ENCODE measurements at regions not wholly inside any gene's neighbourhood (a gene's known extent, or its start where the extent isn't known, plus 50 kb on each side); places are given as distances from the start of the nearest gene placed in this dataset.

DNA sequence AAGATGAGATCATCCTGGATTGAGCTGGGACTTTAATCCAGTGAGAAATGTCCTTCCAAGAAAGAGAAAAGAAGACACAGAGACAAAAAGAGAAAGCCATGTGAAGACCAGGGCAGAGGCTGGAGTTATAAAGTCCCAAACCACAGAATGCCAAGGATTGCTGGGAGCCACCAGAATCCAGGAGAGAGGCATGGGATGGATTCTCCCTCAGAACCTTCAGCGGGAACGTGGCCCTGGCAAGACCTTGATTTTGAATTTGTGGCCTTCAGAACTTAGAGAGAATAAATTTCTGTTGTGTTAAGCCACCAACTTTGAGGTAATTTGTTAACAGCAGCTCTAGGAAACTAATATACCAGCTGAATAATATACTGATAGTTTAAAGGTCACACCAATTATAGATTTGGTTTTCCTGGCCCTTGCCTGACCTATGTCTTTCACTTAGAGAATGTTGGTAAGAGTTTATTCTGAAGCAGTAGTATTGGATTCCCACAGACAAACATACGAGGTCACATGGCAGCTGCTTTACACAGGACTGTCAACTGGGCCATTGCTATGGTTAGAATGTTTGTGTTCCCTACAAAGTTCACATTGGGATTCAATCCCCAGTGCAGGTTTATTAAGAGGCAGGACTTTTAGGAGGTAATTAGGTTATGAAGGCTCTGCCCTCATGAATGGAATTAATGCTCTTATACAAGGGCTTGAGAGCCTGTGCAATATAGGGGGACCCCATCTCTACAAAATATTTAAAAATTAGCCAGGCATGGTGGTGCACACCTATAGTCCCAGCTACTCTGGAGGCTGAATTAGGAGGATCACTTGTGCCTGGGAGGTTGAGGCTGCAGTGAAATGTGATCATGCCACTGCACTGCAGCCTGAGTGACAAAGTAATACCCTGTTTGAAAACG, 156.5 kb upstream of the EEA1 start:
- Histone ChIP-seq H3K79me2 (ENCODE audit: insufficient read depth, low read length) (no peaks in the 10 kb centered on the region), H4K20me1 (ENCODE audit: insufficient read depth, low read length) (no peaks in the 10 kb centered on the region), H3K9me2 (ENCODE audit: low read depth, low read length) (no peaks in the 10 kb centered on the region), H3K9ac (ENCODE audit: low read length) (no peak overlapping the region), H3K4me1 (ENCODE audit: insufficient read depth, low read length, severe bottlenecking) (no peaks in the 10 kb centered on the region), H2AFZ (ENCODE audit: low read length) (no peak overlapping the region), H3K4me3 (ENCODE audit: low read depth, low read length, poor library complexity, severe bottlenecking) (no peak overlapping the region), H3K27me3 (ENCODE audit: insufficient read depth, low read length) (no peaks in the 10 kb centered on the region), H3K36me3 (ENCODE audit: insufficient read depth, low read length) (no peaks in the 10 kb centered on the region; the same call in 1 of the 2 replicates), H3K4me2 (ENCODE audit: low read length) (no peak overlapping the region), H3K27ac (ENCODE audit: low read depth, low read length, poor library complexity, severe bottlenecking) (no peak overlapping the region), H3K9me3 (ENCODE audit: low read length) (no peaks in the 10 kb centered on the region), H3F3A (ENCODE audit: insufficient read depth, low read length) (no peaks in the 10 kb centered on the region)
- TF ChIP-seq EZH2 (IDR thresholded peaks at IDR 0.05; ENCODE audit: borderline replicate concordance, low read length), result no peak
- TF ChIP-seq, protein P1, sequence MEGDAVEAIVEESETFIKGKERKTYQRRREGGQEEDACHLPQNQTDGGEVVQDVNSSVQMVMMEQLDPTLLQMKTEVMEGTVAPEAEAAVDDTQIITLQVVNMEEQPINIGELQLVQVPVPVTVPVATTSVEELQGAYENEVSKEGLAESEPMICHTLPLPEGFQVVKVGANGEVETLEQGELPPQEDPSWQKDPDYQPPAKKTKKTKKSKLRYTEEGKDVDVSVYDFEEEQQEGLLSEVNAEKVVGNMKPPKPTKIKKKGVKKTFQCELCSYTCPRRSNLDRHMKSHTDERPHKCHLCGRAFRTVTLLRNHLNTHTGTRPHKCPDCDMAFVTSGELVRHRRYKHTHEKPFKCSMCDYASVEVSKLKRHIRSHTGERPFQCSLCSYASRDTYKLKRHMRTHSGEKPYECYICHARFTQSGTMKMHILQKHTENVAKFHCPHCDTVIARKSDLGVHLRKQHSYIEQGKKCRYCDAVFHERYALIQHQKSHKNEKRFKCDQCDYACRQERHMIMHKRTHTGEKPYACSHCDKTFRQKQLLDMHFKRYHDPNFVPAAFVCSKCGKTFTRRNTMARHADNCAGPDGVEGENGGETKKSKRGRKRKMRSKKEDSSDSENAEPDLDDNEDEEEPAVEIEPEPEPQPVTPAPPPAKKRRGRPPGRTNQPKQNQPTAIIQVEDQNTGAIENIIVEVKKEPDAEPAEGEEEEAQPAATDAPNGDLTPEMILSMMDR (IDR thresholded peaks at IDR 0.05; ENCODE audit: low read length), result no peak

DNA sequence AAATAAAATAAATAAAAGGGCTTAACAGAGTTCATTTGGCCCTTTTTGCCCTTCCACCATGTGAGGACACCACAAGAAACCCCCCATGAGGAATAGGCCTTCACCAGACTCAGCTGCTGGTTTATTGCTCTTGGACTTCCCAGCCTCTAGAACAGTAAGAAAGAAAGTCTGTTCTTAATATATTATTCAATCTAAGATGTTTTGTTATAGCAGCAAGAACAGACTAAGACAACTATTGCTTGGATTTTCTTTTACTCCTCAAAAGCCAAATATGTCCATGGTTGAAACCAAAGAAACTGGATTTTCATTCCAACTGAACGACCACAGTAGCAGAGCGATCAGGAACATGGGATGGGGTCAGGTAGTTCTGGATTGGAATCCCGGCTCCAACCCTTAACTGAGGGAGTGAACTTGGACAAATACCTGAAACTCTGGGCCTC, 157.2 kb upstream of the EEA1 start:
- Histone ChIP-seq H3K9me2 (ENCODE audit: low read depth, low read length) (no peaks in the 10 kb centered on the region), H3K4me1 (ENCODE audit: insufficient read depth, low read length, severe bottlenecking) (no peaks in the 10 kb centered on the region), H3K27ac (ENCODE audit: low read depth, low read length, poor library complexity, severe bottlenecking) (no peak overlapping the region), H3K9me3 (ENCODE audit: low read length) (no peaks in the 10 kb centered on the region), H3K79me2 (ENCODE audit: insufficient read depth, low read length) (no peaks in the 10 kb centered on the region), H3K9ac (ENCODE audit: low read length) (no peak overlapping the region), H3F3A (ENCODE audit: insufficient read depth, low read length) (no peaks in the 10 kb centered on the region), H3K4me2 (ENCODE audit: low read length) (no peak overlapping the region), H3K36me3 (ENCODE audit: insufficient read depth, low read length) (no peaks in the 10 kb centered on the region; the same call in 1 of the 2 replicates), H3K4me3 (ENCODE audit: low read depth, low read length, poor library complexity, severe bottlenecking) (no peak overlapping the region), H2AFZ (ENCODE audit: low read length) (no peak overlapping the region), H4K20me1 (ENCODE audit: insufficient read depth, low read length) (no peaks in the 10 kb centered on the region), H3K27me3 (ENCODE audit: insufficient read depth, low read length) (no peaks in the 10 kb centered on the region)
- no peak for TF ChIP-seq EZH2 (IDR thresholded peaks at IDR 0.05; ENCODE audit: borderline replicate concordance, low read length)
- TF ChIP-seq, protein P1 (IDR thresholded peaks at IDR 0.05; ENCODE audit: low read length), result no peak

DNA sequence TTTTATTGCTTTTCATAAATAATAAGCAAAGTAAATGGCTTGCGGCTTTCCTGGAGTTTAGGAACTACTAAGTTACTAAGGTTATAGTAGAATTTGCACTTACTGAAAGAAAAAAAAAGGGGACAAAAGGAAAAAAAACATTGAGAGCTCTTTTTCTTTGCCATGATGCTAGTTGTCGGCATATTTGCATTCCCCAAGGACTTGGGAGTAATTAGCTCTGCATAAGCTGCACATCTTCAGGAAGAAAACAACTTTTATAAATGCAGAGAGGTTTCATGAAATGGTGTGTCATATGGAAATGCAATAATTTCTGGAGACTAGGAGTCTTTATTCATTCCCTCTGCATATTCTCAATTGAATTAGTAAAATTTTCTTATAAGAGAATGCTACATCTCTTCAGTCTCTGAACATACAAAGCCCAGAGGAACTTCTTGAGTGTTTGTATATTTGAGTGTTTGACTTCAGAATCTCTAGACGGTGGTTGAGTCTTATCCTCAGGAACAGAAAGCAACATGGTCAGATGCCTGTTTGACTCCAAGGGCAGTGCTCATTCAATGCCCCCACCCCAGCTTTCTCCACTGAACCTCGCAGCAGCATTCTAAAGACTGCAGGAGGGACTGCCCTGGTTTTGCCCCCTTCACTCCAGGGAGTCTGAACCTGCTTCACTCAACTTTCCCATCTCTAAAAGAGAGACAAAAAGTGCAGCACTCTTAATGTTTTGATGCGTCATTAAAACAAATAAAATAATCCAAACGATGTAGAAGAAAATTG, 158.9 kb upstream of the EEA1 start:
- Histone ChIP-seq H3K9me2 (ENCODE audit: low read depth, low read length) (no peaks in the 10 kb centered on the region), H3K36me3 (ENCODE audit: insufficient read depth, low read length) (no peaks in the 10 kb centered on the region; the same call in 1 of the 2 replicates), H4K20me1 (ENCODE audit: insufficient read depth, low read length) (no peaks in the 10 kb centered on the region), H3K9ac (ENCODE audit: low read length) (no peak overlapping the region), H3F3A (ENCODE audit: insufficient read depth, low read length) (no peaks in the 10 kb centered on the region), H3K4me1 (ENCODE audit: insufficient read depth, low read length, severe bottlenecking) (no peaks in the 10 kb centered on the region), H2AFZ (ENCODE audit: low read length) (no peak overlapping the region), H3K9me3 (ENCODE audit: low read length) (no peaks in the 10 kb centered on the region), H3K4me3 (ENCODE audit: low read depth, low read length, poor library complexity, severe bottlenecking) (no peak overlapping the region), H3K4me2 (ENCODE audit: low read length) (no peak overlapping the region), H3K79me2 (ENCODE audit: insufficient read depth, low read length) (no peaks in the 10 kb centered on the region), H3K27ac (ENCODE audit: low read depth, low read length, poor library complexity, severe bottlenecking) (no peak overlapping the region), H3K27me3 (ENCODE audit: insufficient read depth, low read length) (no peaks in the 10 kb centered on the region)
- TF ChIP-seq, protein P1 (IDR thresholded peaks at IDR 0.05; ENCODE audit: low read length), result no peak
- no peak for TF ChIP-seq EZH2 (IDR thresholded peaks at IDR 0.05; ENCODE audit: borderline replicate concordance, low read length)
